BJ (cell line): ENCODE measurements at regions not wholly inside any gene's neighbourhood (a gene's known extent, or its start where the extent isn't known, plus 50 kb on each side); places are given as distances from the start of the nearest gene placed in this dataset.

Source experiments
- CTCF ChIA-PET: fragments of 350-600 bp; formaldehyde crosslinking; extraction: SDS; loops from one replicate; lab custom pipeline; 2021; ENCODE audit warnings: antibody characterized with exemption, inconsistent platforms; lab: Yijun Ruan, JAX
- POLR2A ChIA-PET: fragments of 300-600 bp; sonication (Branson Sonifier 250); formaldehyde crosslinking; extraction: SDS; loops from one replicate; lab custom pipeline; 2021; ENCODE audit warnings: antibody characterized with exemption; lab: Charles Lee
- DNase-seq: peaks from one replicate; pipeline ENCODE4 v3.0.0-alpha.2; 2011; ENCODE audit warnings: low read depth
- H3K27me3 ChIP-seq: 2 replicates; pipeline ENCODE4 v1.6.0; 2011; ENCODE audit warnings: low read length; ENCODE audit not compliant: control insufficient read depth, insufficient read depth
- H3K36me3 ChIP-seq: 2 replicates; pipeline ENCODE4 v1.5.1; 2011; ENCODE audit warnings: low read length; ENCODE audit not compliant: control insufficient read depth, insufficient read depth
- H3K4me3 ChIP-seq: 2 replicates; pipeline ENCODE4 v1.5.1; 2011; ENCODE audit warnings: low read depth, mild to moderate bottlenecking, control low read depth, low read length
- CTCF ChIP-seq: IDR thresholded peaks from 2 replicates; pipeline ENCODE4 v1.5.1; 2011; ENCODE audit warnings: low read depth, mild to moderate bottlenecking, control low read depth, inconsistent platforms, low read length, moderate library complexity; ENCODE audit not compliant: insufficient read depth

DNA sequence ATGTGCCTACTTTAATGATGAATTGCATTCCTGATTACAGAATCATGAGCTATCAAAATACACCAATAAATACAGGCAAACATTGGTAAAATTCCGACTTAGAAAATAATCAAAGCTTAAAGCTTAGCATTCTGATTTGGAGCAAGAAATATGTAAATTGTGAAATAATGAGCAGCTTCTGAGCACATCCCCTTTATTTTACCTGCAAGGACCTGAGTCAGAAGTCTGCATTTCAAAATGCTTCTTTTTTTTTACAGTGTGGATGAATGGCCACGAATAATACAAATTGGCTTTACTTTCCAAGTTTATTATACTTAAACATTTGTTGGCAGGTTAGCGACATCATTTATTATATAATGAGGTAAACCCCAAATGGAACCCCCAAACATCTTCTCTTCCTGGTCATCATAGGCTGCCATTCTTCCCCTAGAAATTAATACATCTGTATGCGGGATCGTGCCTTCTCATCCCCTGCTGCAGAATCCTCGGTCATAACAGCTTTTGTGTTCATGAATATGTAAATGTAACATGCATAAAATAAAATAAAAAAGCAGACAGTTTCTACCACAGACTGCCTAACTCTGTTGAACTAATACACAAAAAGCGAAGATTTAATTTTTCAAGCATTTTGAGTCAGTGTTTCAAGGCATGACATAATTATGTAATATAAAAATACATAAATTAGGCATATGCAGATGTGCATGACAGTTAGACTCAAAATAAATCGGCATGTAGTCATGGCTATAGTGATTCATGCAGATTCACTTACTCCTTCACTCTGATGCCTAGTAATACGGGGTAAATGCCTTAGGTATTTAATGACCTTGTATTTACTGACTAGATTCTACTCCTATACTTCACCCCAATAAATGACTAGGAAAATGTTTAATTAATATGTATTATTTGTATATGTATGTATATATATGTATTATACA is 339.7 kb downstream of the USP25 start:
- Histone ChIP-seq H3K4me3 (no peak overlapping the region), H3K36me3 (no peaks in the 10 kb centered on the region), H3K27me3 (no peaks in the 10 kb centered on the region)
- DNase-seq = no peak
- CTCF ChIA-PET = interaction anchor here (1.0 to 1.1 kb wide), 2 partner anchors 28 to 142 kb away, joined by 3 to 4 read pairs; no protein-coding TSS in a partner anchor
- no peak for TF ChIP-seq CTCF
- POLR2A ChIA-PET = no interaction called here

- CTCF ChIA-PET = interaction anchor here (0.6 to 1.5 kb wide), 5 partner anchors 13 to 163 kb away, joined by 3 to 5 read pairs (median 3); no protein-coding TSS in a partner anchor
- H3K4me3 ChIP-seq = peak overlapping the region; percentile 2; the same call in 1 of the 2 replicates
- DNase-seq = no peak
- peak; percentile 33; the same call in 1 of the 2 replicates for TF ChIP-seq CTCF
- POLR2A ChIA-PET = no interaction called here
- no peaks in the 10 kb centered on the region for H3K27me3 ChIP-seq
- H3K36me3 ChIP-seq = no peaks in the 10 kb centered on the region
These were observed 340.4 kb downstream of the USP25 start for GRCh38 chr21:16070207-16070651.

GRCh38 chr21:16071092-16071491 is 341.3 kb downstream of the USP25 start:
- ChIA-PET CTCF (interaction anchor here (0.8 to 2.2 kb wide), 5 partner anchors 9 to 270 kb away, joined by 3 to 7 read pairs (median 5); no protein-coding TSS in a partner anchor), POLR2A (interaction anchor here (0.9 kb wide), 1 partner anchor 31 kb away, joined by 5 read pairs; no protein-coding TSS in a partner anchor)
- Histone ChIP-seq H3K36me3 (no peaks in the 10 kb centered on the region), H3K4me3 (peak overlapping the region; percentile 19), H3K27me3 (no peaks in the 10 kb centered on the region)
- DNase-seq = no peak
- TF ChIP-seq CTCF = no peak

DNA sequence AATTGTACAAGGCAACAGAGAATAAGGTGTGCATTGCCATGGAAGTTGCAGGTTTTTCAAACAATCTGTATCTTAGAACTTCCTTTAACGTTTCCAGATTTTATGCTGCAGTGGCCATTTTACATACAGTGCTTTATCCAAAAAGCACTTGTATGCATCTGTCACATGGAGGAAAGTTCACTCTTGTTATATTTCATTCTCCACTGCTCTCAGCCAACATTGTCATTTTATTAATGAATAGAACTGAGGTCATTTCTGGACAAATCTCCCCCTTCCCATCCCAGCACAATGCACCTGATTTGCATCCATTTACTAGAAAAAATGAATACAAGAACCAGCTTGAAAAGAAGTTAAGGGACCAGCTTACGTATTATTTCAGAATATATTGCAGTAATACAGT is 342.0 kb downstream of the USP25 start:
- Histone ChIP-seq H3K4me3 (no peak overlapping the region), H3K36me3 (no peaks in the 10 kb centered on the region), H3K27me3 (no peaks in the 10 kb centered on the region)
- no peak for TF ChIP-seq CTCF
- ChIA-PET POLR2A (no interaction called here), CTCF (interaction anchor here (1.5 to 2.2 kb wide), 3 partner anchors 10 to 259 kb away, joined by 4 to 7 read pairs (median 4); no protein-coding TSS in a partner anchor)
- DNase-seq = no peak

GRCh38 chr21:16072221-16072620 is 342.4 kb downstream of the USP25 start:
- no peak for DNase-seq
- no peaks in the 10 kb centered on the region for H3K27me3 ChIP-seq
- H3K36me3 ChIP-seq = no peaks in the 10 kb centered on the region
- TF ChIP-seq CTCF = no peak
- ChIA-PET CTCF (interaction anchor here (1.5 to 2.2 kb wide), 3 partner anchors 10 to 258 kb away, joined by 4 to 7 read pairs (median 4); no protein-coding TSS in a partner anchor), POLR2A (no interaction called here)
- H3K4me3 ChIP-seq = no peak overlapping the region
